H1 (cell line): ENCODE measurements at regions not wholly inside any gene's neighbourhood (a gene's known extent, or its start where the extent isn't known, plus 50 kb on each side); places are given as distances from the start of the nearest gene placed in this dataset.

Experiments used
- CTCF ChIA-PET: fragments of 300-600 bp; sonication (Branson Sonifier 250); formaldehyde crosslinking; loops from one replicate; lab custom pipeline; 2021; ENCODE audit not compliant: partially characterized antibody; lab: Charles Lee
- POLR2A ChIA-PET: fragments of 300-600 bp; sonication (Branson Sonifier 250); formaldehyde crosslinking; loops from one replicate; lab custom pipeline; 2021; ENCODE audit warnings: inconsistent platforms; ENCODE audit not compliant: partially characterized antibody; lab: Charles Lee
- DNase-seq, 2 experiments: peaks; one replicate each; pipeline versions ENCODE4 v3.0.0 to v3.0.0-alpha.2; 2010 to 2022; ENCODE audit warnings: low spot score in 2 of 2, low read depth in 1 of 2, mixed read lengths in 1 of 2
- FAIRE-seq: peaks from 2 replicates; lab custom pipeline; 2011; peaks lifted over from hg19 to GRCh38; lab: Jason Lieb, UNC
- H2AFZ ChIP-seq: 2 replicates; pipeline ENCODE4 v1.8.1; 2012; ENCODE audit warnings: low read length, inconsistent platforms
- H2AK5ac ChIP-seq: 2 replicates; pipeline ENCODE4 v1.6.1; 2013; ENCODE audit warnings: low read depth, low read length
- H2BK120ac ChIP-seq: replicated peaks from 2 replicates; pipeline ENCODE3; 2013; ENCODE audit warnings: low read depth, low read length, inconsistent platforms
- H2BK12ac ChIP-seq: 2 replicates; pipeline ENCODE4 v1.6.1; 2013; ENCODE audit warnings: low read depth, low read length
- H2BK15ac ChIP-seq: 2 replicates; pipeline ENCODE4 v1.6.1; 2013; ENCODE audit warnings: low read length
- H2BK20ac ChIP-seq: 2 replicates; pipeline ENCODE4 v1.6.1; 2013; ENCODE audit warnings: low read length
- H2BK5ac ChIP-seq: 2 replicates; pipeline ENCODE4 v1.6.1; 2013; ENCODE audit warnings: low read depth, low read length
- H3K14ac ChIP-seq: 2 replicates; pipeline ENCODE4 v1.6.1; 2013; ENCODE audit warnings: inconsistent platforms; ENCODE audit not compliant: insufficient read length
- H3K18ac ChIP-seq: 2 replicates; pipeline ENCODE4 v1.6.1; 2013; ENCODE audit warnings: low read length; ENCODE audit errors: extremely low read depth
- H3K23ac ChIP-seq: 2 replicates; pipeline ENCODE4 v1.6.1; 2013; ENCODE audit warnings: inconsistent platforms; ENCODE audit not compliant: insufficient read length
- H3K23me2 ChIP-seq: 2 replicates; pipeline ENCODE4 v1.6.1; 2013; ENCODE audit warnings: low read depth, low read length
- H3K27ac ChIP-seq: 2 replicates; pipeline ENCODE4 v1.6.1; 2011; ENCODE audit warnings: low read depth, low read length, inconsistent platforms
- H3K27me3 ChIP-seq, 4 experiments: replicated peaks in 1 of 4; 1 replicate in 1 of 4; 2 replicates in 3 of 4; pipeline versions ENCODE4 v1.6.1 to v1.8.1; 2011 to 2013; ENCODE audit warnings: low read length in 3 of 4, mild to moderate bottlenecking in 3 of 4, inconsistent platforms in 2 of 4, mixed read lengths in 2 of 4, moderate library complexity in 1 of 4; ENCODE audit not compliant: control insufficient read depth in 3 of 4, insufficient read depth in 3 of 4; ENCODE audit errors: extremely low read depth in 1 of 4
- H3K36me3 ChIP-seq, 4 experiments: 2 replicates each; pipeline versions ENCODE4 v1.6.1 to v1.8.1; 2011 to 2013; ENCODE audit warnings: mild to moderate bottlenecking in 4 of 4, low read length in 3 of 4, moderate library complexity in 2 of 4, control low read depth in 1 of 4, inconsistent platforms in 1 of 4; ENCODE audit not compliant: insufficient read depth in 4 of 4, control insufficient read depth in 2 of 4
- H3K4ac ChIP-seq: replicated peaks from 2 replicates; pipeline ENCODE3; 2013; ENCODE audit warnings: low read length, low read depth, mixed read lengths, inconsistent platforms; ENCODE audit not compliant: insufficient read length
- H3K4me1 ChIP-seq, 4 experiments: replicated peaks in 1 of 4; 1 replicate in 1 of 4; 2 replicates in 3 of 4; pipeline versions ENCODE4 v1.6.1 to v1.8.1; 2011 to 2013; ENCODE audit warnings: low read length in 3 of 4, inconsistent platforms in 2 of 4, mixed read lengths in 1 of 4; ENCODE audit not compliant: insufficient read depth in 4 of 4, control insufficient read depth in 3 of 4
- H3K4me2 ChIP-seq, 2 experiments: 2 replicates each; pipeline versions ENCODE4 v1.6.1 to v1.8.1; 2011 to 2013; ENCODE audit warnings: low read depth in 2 of 2, low read length in 2 of 2, control low read depth in 1 of 2, inconsistent platforms in 1 of 2, mild to moderate bottlenecking in 1 of 2; ENCODE audit not compliant: insufficient read depth in 1 of 2
- H3K4me3 ChIP-seq, 4 experiments: fragments of 200-600, 300-600 bp in 1 of 4; sonication (generic), shearing (Covaris generic), sonication (Bioruptor Twin) in 1 of 4; 2 replicates each; pipeline versions ENCODE4 v1.5.1 to v1.8.1; 2011 to 2016; ENCODE audit warnings: low read length in 4 of 4, low read depth in 3 of 4, control low read depth in 2 of 4, inconsistent platforms in 2 of 4, mild to moderate bottlenecking in 2 of 4, mixed read lengths in 1 of 4, moderate library complexity in 1 of 4; ENCODE audit not compliant: insufficient read depth in 2 of 4; ENCODE audit errors: extremely low read depth in 1 of 4
- H3K56ac ChIP-seq: replicated peaks from 2 replicates; pipeline ENCODE3; 2013; ENCODE audit warnings: low read depth, mild to moderate bottlenecking, mixed read lengths, low read length, inconsistent platforms; ENCODE audit not compliant: insufficient read length
- H3K79me1 ChIP-seq: 2 replicates; pipeline ENCODE4 v1.6.1; 2013; ENCODE audit warnings: low read depth, low read length, control low read depth
- H3K79me2 ChIP-seq, 2 experiments: 2 replicates each; pipeline versions ENCODE4 v1.6.1 to v1.8.1; 2012 to 2013; ENCODE audit warnings: low read length in 2 of 2, mild to moderate bottlenecking in 2 of 2, inconsistent platforms in 1 of 2; ENCODE audit not compliant: insufficient read depth in 2 of 2, control insufficient read depth in 1 of 2
- H3K9ac ChIP-seq, 4 experiments: replicated peaks in 1 of 4; 1 replicate in 1 of 4; 2 replicates in 3 of 4; pipeline versions ENCODE4 v1.6.1 to v1.8.1; 2011 to 2013; ENCODE audit warnings: low read depth in 3 of 4, low read length in 3 of 4, control low read depth in 2 of 4, mild to moderate bottlenecking in 2 of 4, moderate library complexity in 2 of 4, inconsistent platforms in 1 of 4; ENCODE audit errors: extremely low read depth in 1 of 4
- H3K9me3 ChIP-seq, 2 experiments: 2 replicates each; pipeline versions ENCODE4 v1.6.1 to v1.8.1; 2012 to 2013; ENCODE audit warnings: mild to moderate bottlenecking in 2 of 2, moderate library complexity in 2 of 2, control low read depth in 1 of 2, inconsistent platforms in 1 of 2, low read depth in 1 of 2, low read length in 1 of 2, mixed read lengths in 1 of 2; ENCODE audit not compliant: insufficient read depth in 2 of 2
- H4K20me1 ChIP-seq, 2 experiments: replicated peaks in 1 of 2; 2 replicates each; pipeline versions ENCODE3 to v1.8.1; 2011 to 2013; ENCODE audit warnings: inconsistent platforms in 2 of 2, low read length in 2 of 2, mild to moderate bottlenecking in 1 of 2; ENCODE audit not compliant: insufficient read depth in 2 of 2, control insufficient read depth in 1 of 2
- H4K5ac ChIP-seq: 2 replicates; pipeline ENCODE4 v1.6.1; 2013; ENCODE audit warnings: low read length, low read depth, mixed read lengths, inconsistent platforms; ENCODE audit not compliant: insufficient read length
- H4K8ac ChIP-seq: 2 replicates; pipeline ENCODE4 v1.8.0; 2013; ENCODE audit warnings: mild to moderate bottlenecking, moderate library complexity, low read length, inconsistent platforms; ENCODE audit not compliant: insufficient read depth; ENCODE audit errors: extremely low read depth
- H4K91ac ChIP-seq: replicated peaks from 2 replicates; pipeline ENCODE3; 2013; ENCODE audit warnings: low read length, mixed read lengths, inconsistent platforms; ENCODE audit not compliant: insufficient read length
- ASH2L ChIP-seq: fragments of 200-600, 300-600 bp; sonication (generic); IDR thresholded peaks from one replicate; pipeline ENCODE4 v1.7.1; 2017; ENCODE audit warnings: low read length
- ATF3 ChIP-seq: IDR thresholded peaks from 2 replicates; pipeline ENCODE4 v1.6.1; 2011; ENCODE audit warnings: low read depth, mild to moderate bottlenecking, low read length; ENCODE audit not compliant: insufficient read depth
- BCL11A ChIP-seq, 2 experiments: IDR thresholded peaks; one replicate each; pipeline ENCODE4 v1.6.1; 2011; ENCODE audit warnings: low read depth in 2 of 2, low read length in 2 of 2, mild to moderate bottlenecking in 2 of 2
- EP300 ChIP-seq, 2 experiments: IDR thresholded peaks; 1 replicate in 1 of 2; 2 replicates in 1 of 2; pipeline ENCODE4 v1.6.1; 2011 to 2012; ENCODE audit warnings: low read depth in 2 of 2, low read length in 2 of 2, mild to moderate bottlenecking in 2 of 2, borderline replicate concordance in 1 of 2, inconsistent platforms in 1 of 2, moderate library complexity in 1 of 2
- FOSL1 ChIP-seq: IDR thresholded peaks from 2 replicates; pipeline ENCODE4 v1.6.1; 2011; ENCODE audit warnings: mild to moderate bottlenecking, low read depth, low read length, moderate library complexity; ENCODE audit not compliant: insufficient read depth
- HDAC2 ChIP-seq, 2 experiments: fragments of 300-600 bp in 1 of 2; sonication (generic) in 1 of 2; IDR thresholded peaks; 2 replicates each; pipeline ENCODE4 v1.6.1; 2011 to 2012; ENCODE audit warnings: low read depth in 2 of 2, low read length in 2 of 2, mild to moderate bottlenecking in 2 of 2, moderate library complexity in 2 of 2, borderline replicate concordance in 1 of 2, inconsistent platforms in 1 of 2
- JUND ChIP-seq: IDR thresholded peaks from 2 replicates; pipeline ENCODE4 v1.6.1; 2011; ENCODE audit warnings: mild to moderate bottlenecking, improper control_type of control experiment, low read length
- NRF1 ChIP-seq: IDR thresholded peaks from 2 replicates; pipeline ENCODE4 v1.6.1; 2011; ENCODE audit warnings: mild to moderate bottlenecking, low read depth, low read length, improper control_type of control experiment
- RFX5 ChIP-seq: IDR thresholded peaks from 2 replicates; pipeline ENCODE4 v1.6.1; 2011; ENCODE audit warnings: low read depth, low read length, improper control_type of control experiment, borderline replicate concordance
- SIN3A ChIP-seq, 2 experiments: IDR thresholded peaks in 1 of 2; conservative IDR thresholded peaks in 1 of 2; 2 replicates each; pipeline ENCODE4 v1.6.1; 2011 to 2012; ENCODE audit warnings: low read length in 2 of 2, improper control_type of control experiment in 1 of 2, low read depth in 1 of 2, mild to moderate bottlenecking in 1 of 2
- USF2 ChIP-seq: IDR thresholded peaks from 2 replicates; pipeline ENCODE4 v1.6.1; 2011; ENCODE audit warnings: low read length, improper control_type of control experiment
- WGBS, 2 experiments: shearing (Covaris generic) in 1 of 2; methylation state at CpG; one replicate each; pipeline versions ENCODE4 v1.1.6 to v1.1.7; 2013 to 2015; ENCODE audit warnings: low lambda C conversion rate in 2 of 2, mixed read lengths in 2 of 2, inconsistent platforms in 1 of 2, low coverage in 1 of 2, missing lambda C conversion rate in 1 of 2; ENCODE audit not compliant: insufficient replicate concordance in 2 of 2, insufficient coverage in 1 of 2, insufficient read length in 1 of 2; ENCODE audit errors: extremely low coverage in 1 of 2, missing lambda C conversion rate in 1 of 2; 5-methylcytosine and 5-hydroxymethylcytosine counted together

DNA sequence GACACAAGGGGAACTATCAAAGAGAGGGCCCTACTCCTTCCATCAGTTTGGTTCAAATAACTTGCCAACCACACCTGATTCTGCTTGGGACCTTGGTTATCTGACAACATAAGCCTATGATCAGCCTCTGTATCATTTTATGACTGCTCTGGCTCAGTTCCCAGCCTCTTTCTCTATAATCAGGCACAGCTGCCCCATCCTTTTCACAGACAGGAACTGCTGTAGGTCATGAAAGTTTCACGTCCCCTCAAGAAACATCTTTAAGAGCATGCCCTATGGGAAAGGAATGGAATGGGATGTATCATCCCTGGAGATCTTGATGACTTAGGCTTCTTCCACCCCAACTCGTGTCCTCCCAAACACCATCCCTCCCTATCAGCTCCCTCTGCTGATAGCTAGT lies 243.4 kb downstream of the AR start:
- H3K9me3 ChIP-seq = no peaks in the 10 kb centered on the region
- no peak overlapping the region for H3K27ac ChIP-seq
- no peak overlapping the region for H3K23ac ChIP-seq
- ChIA-PET CTCF (no interaction called here), POLR2A (no interaction called here)
- no peak overlapping the region for H3K4ac ChIP-seq
- no peak overlapping the region for H2BK20ac ChIP-seq
- no peak overlapping the region for H3K4me2 ChIP-seq
- H3K79me2 ChIP-seq = no peaks in the 10 kb centered on the region
- H3K4me3 ChIP-seq = no peak overlapping the region
- H2AK5ac ChIP-seq = no peak overlapping the region
- no peak overlapping the region for H2AFZ ChIP-seq
- H4K91ac ChIP-seq = no peak overlapping the region
- H3K18ac ChIP-seq = no peak overlapping the region
- no peak overlapping the region for H4K5ac ChIP-seq
- H4K20me1 ChIP-seq = no peaks in the 10 kb centered on the region
- no peak overlapping the region for H2BK5ac ChIP-seq
- H3K56ac ChIP-seq = no peak overlapping the region
- no peaks in the 10 kb centered on the region for H3K27me3 ChIP-seq
- no peak overlapping the region for H2BK15ac ChIP-seq
- H3K14ac ChIP-seq = no peak overlapping the region
- no peaks in the 10 kb centered on the region for H3K36me3 ChIP-seq
- TF ChIP-seq NRF1 (no peak), RFX5 (no peak), BCL11A (IDR thresholded peaks at IDR 0.05; ENCODE audit: low read depth in 2 of 2, low read length in 2 of 2) (no peak), SIN3A (conservative IDR thresholded peaks at IDR 0.05 in 1 of 2, IDR thresholded peaks at IDR 0.05 in 1 of 2; ENCODE audit: low read depth in 1 of 2, low read length in 2 of 2) (no peak), EP300 (IDR thresholded peaks at IDR 0.05; ENCODE audit: borderline replicate concordance in 1 of 2, low read depth in 2 of 2, low read length in 2 of 2) (no peak), FOSL1 (no peak), ASH2L (no peak), HDAC2 (IDR thresholded peaks at IDR 0.05; ENCODE audit: borderline replicate concordance in 1 of 2, low read depth in 2 of 2, low read length in 2 of 2) (no peak), USF2 (no peak), JUND (no peak), ATF3 (no peak)
- no peaks in the 10 kb centered on the region for H3K4me1 ChIP-seq
- H3K23me2 ChIP-seq = no peaks in the 10 kb centered on the region
- no peak overlapping the region for H2BK12ac ChIP-seq
- DNase-seq (no peak), FAIRE-seq (no peak)
- H3K79me1 ChIP-seq = no peaks in the 10 kb centered on the region
- H2BK120ac ChIP-seq = no peak overlapping the region
- H4K8ac ChIP-seq = no peak overlapping the region
- WGBS, 2 experiments = 82% methylated on average over 1 of the region's 2 CpGs; no CpG with 5 or more reads in 1 of the 2 experiments
- no peak overlapping the region for H3K9ac ChIP-seq
